ENCODE measurements at regions not wholly inside any gene's neighbourhood (a gene's known extent, or its start where the extent isn't known, plus 50 kb on each side); places are given as distances from the start of the nearest gene placed in this dataset.

DNA sequence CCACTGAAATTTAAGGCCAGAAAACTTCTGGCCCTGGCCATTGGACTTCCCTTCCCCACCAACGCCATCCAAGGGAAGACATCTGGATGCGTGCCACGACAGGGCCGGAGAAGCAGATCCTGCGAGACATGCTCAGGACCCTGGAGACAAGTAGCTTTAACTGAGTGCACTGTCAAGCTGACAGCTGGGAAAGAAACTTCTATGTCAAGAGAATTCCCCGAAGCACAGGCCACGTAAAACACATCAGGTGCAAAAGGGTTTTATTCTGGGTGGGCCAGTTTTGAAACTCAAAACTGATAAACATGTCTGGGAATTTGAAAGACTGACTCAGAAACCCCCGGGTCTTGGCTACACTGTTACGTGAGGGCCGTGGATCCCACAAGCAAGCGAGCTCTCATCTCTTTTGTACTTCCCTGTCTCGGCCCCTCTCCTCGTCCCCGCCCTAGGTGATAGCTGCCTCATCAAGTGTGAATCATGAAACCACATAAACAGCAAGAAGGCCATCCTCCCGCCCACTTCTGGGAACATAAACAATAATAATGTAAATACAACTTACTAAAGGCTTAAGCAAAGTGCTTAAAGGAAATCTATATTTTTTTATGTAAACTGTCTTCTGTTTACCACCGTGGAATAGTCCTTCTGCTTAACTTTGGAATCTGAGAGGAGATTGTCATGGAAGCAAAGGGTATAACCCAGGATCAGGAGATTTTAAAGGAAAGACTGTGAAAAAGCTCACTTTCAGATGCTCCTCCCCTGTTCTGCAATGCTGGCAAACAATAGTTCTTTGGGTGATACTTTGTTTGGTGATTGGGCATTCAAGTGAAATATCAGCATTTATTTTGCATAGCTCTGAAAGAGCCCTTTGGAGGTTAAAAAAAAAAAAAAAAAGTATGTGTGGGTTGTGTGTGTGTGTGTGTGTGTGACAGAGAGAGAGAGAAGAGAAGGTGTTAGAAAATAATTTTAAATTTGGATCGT lies 406.0 kb upstream of the MAF start:
- no peak for DNase-seq (ENCODE audit: low spot score)
- Histone ChIP-seq H3K4me3 (ENCODE audit: low read depth, low read length, poor library complexity, severe bottlenecking) (no peak overlapping the region), H3K27ac (ENCODE audit: low read depth, low read length, poor library complexity, severe bottlenecking) (no peak overlapping the region), H3K9me3 (ENCODE audit: low read depth, low read length, poor library complexity, severe bottlenecking) (peaks cover 7% of the 10 kb centered on the region), H3K4me1 (ENCODE audit: insufficient read depth, low read length, poor library complexity, severe bottlenecking) (no peaks in the 10 kb centered on the region), H3K36me3 (ENCODE audit: insufficient read depth, low read length, poor library complexity, severe bottlenecking) (no peaks in the 10 kb centered on the region), H3K27me3 (replicated peaks; ENCODE audit: insufficient read depth, low read depth, low read length, poor library complexity) (no peaks in the 10 kb centered on the region)
- intact Hi-C loops (cut with micrococcal nuclease; ENCODE audit: unreplicated experiment), result no loop called here
- POLR2A ChIA-PET (ENCODE audit: low non-redundant PET), result no interaction called here
- no TSS peak for BruUV-seq (replicated peaks)
- TF ChIP-seq EZH2 (IDR thresholded peaks at IDR 0.05; ENCODE audit: borderline replicate concordance, low read depth, low read length, poor library complexity, severe bottlenecking), result no peak
- TF ChIP-seq CTCF (conservative IDR thresholded peaks at IDR 0.05; ENCODE audit: low read depth, low read length), result no peak
- CTCF ChIA-PET, result no interaction called here

GRCh38 chr16:80004113-80004512 lies 403.6 kb upstream of the MAF start:
- intact Hi-C loops (cut with micrococcal nuclease; ENCODE audit: unreplicated experiment), result no loop called here
- BruUV-seq (replicated peaks), result no TSS peak
- POLR2A ChIA-PET (ENCODE audit: low non-redundant PET), result no interaction called here
- no peak overlapping the region for H3K4me3 ChIP-seq (ENCODE audit: low read depth, low read length, poor library complexity, severe bottlenecking)
- no peak for TF ChIP-seq EZH2 (IDR thresholded peaks at IDR 0.05; ENCODE audit: borderline replicate concordance, low read depth, low read length, poor library complexity, severe bottlenecking)
- TF ChIP-seq CTCF (conservative IDR thresholded peaks at IDR 0.05; ENCODE audit: low read depth, low read length), result no peak
- CTCF ChIA-PET, result no interaction called here
- peaks cover 7% of the 10 kb centered on the region for H3K9me3 ChIP-seq (ENCODE audit: low read depth, low read length, poor library complexity, severe bottlenecking)
- no peaks in the 10 kb centered on the region for H3K36me3 ChIP-seq (ENCODE audit: insufficient read depth, low read length, poor library complexity, severe bottlenecking)
- H3K27ac ChIP-seq (ENCODE audit: low read depth, low read length, poor library complexity, severe bottlenecking), result no peak overlapping the region
- H3K4me1 ChIP-seq (ENCODE audit: insufficient read depth, low read length, poor library complexity, severe bottlenecking), result no peaks in the 10 kb centered on the region
- H3K27me3 ChIP-seq (replicated peaks; ENCODE audit: insufficient read depth, low read depth, low read length, poor library complexity), result no peaks in the 10 kb centered on the region
- no peak for DNase-seq (ENCODE audit: low spot score)

- TF ChIP-seq CTCF (conservative IDR thresholded peaks at IDR 0.05; ENCODE audit: low read depth, low read length) (no peak), EZH2 (IDR thresholded peaks at IDR 0.05; ENCODE audit: borderline replicate concordance, low read depth, low read length, poor library complexity, severe bottlenecking) (no peak)
- CTCF ChIA-PET, result no interaction called here
These were observed 401.7 kb upstream of the MAF start for GRCh38 chr16:80002261-80002660.

More at GRCh38 chr16:80002261-80002660, 401.7 kb upstream of the MAF start:
- Histone ChIP-seq H3K27ac (ENCODE audit: low read depth, low read length, poor library complexity, severe bottlenecking) (no peak overlapping the region), H3K4me3 (ENCODE audit: low read depth, low read length, poor library complexity, severe bottlenecking) (no peak overlapping the region), H3K9me3 (ENCODE audit: low read depth, low read length, poor library complexity, severe bottlenecking) (no peaks in the 10 kb centered on the region), H3K4me1 (ENCODE audit: insufficient read depth, low read length, poor library complexity, severe bottlenecking) (no peaks in the 10 kb centered on the region), H3K27me3 (replicated peaks; ENCODE audit: insufficient read depth, low read depth, low read length, poor library complexity) (no peaks in the 10 kb centered on the region), H3K36me3 (ENCODE audit: insufficient read depth, low read length, poor library complexity, severe bottlenecking) (no peaks in the 10 kb centered on the region)
- intact Hi-C loops (cut with micrococcal nuclease; ENCODE audit: unreplicated experiment), result no loop called here
- POLR2A ChIA-PET (ENCODE audit: low non-redundant PET), result no interaction called here
- BruUV-seq (replicated peaks), result no TSS peak
- no peak for DNase-seq (ENCODE audit: low spot score)
